ENCODE measurements at regions not wholly inside any gene's neighbourhood (a gene's known extent, or its start where the extent isn't known, plus 50 kb on each side); places are given as distances from the start of the nearest gene placed in this dataset.
"Not testable (repeated sequence)": the region's sequence is repeated elsewhere in the genome, so short reads cannot be mapped to it uniquely, and the experiment has no call there.

DNA sequence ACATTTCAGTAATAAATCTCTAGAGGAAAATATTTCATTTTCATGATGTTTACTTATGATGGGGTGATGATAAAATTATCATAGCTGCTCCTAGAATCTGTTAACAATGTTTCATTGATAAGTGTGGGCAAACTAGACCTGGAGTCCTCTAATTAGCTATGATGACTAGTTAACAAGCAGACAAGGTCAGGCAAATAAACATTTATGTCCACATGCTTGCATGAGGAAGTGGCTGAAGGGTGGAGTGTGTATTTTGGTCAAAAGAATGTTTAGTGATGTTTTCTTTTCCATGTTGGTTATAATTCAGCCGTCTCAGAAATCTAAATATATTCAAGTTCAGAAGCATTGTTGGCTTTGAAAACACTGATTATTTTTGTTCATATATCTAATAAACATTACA lies 99.9 kb upstream of the FN1 start:
- POLR2A ChIA-PET (ENCODE audit: unreplicated experiment), result no interaction called here
- no peaks in the 10 kb centered on the region for H3F3A ChIP-seq (ENCODE audit: low read length, unreplicated experiment)
- BruUV-seq (replicated peaks), result no TSS peak
- H4K20me1 ChIP-seq (ENCODE audit: low read length), result no peaks in the 10 kb centered on the region
- H3K79me2 ChIP-seq (ENCODE audit: low read length), result no peaks in the 10 kb centered on the region
- TF ChIP-seq, protein P1, sequence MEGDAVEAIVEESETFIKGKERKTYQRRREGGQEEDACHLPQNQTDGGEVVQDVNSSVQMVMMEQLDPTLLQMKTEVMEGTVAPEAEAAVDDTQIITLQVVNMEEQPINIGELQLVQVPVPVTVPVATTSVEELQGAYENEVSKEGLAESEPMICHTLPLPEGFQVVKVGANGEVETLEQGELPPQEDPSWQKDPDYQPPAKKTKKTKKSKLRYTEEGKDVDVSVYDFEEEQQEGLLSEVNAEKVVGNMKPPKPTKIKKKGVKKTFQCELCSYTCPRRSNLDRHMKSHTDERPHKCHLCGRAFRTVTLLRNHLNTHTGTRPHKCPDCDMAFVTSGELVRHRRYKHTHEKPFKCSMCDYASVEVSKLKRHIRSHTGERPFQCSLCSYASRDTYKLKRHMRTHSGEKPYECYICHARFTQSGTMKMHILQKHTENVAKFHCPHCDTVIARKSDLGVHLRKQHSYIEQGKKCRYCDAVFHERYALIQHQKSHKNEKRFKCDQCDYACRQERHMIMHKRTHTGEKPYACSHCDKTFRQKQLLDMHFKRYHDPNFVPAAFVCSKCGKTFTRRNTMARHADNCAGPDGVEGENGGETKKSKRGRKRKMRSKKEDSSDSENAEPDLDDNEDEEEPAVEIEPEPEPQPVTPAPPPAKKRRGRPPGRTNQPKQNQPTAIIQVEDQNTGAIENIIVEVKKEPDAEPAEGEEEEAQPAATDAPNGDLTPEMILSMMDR (conservative IDR thresholded peaks at IDR 0.05; ENCODE audit: low read depth, low read length), result no peak
- TF ChIP-seq EZH2phosphoT487 (IDR thresholded peaks at IDR 0.05; ENCODE audit: borderline replicate concordance, low read length) (no peak), EZH2 (IDR thresholded peaks at IDR 0.05; ENCODE audit: low read length, unreplicated experiment) (no peak)
- H3K9me3 ChIP-seq (ENCODE audit: low read length), result no peaks in the 10 kb centered on the region
- H3K27ac ChIP-seq (ENCODE audit: low read length), result peak overlapping the region; percentile 59
- CTCF ChIA-PET, result interaction anchor here (0.6 to 1.1 kb wide), 2 partner anchors 293 to 344 kb away, joined by 3 read pairs; no protein-coding TSS in a partner anchor
- peak overlapping the region; percentile 36 for H3K4me2 ChIP-seq (ENCODE audit: low read length)
- H2AFZ ChIP-seq (ENCODE audit: low read length), result no peak overlapping the region
- ATAC-seq (peak; percentile 65), DNase-seq (peak; percentile 61)
- no peak overlapping the region for H3K4me3 ChIP-seq (ENCODE audit: low read length)
- no peaks in the 10 kb centered on the region for H3K36me3 ChIP-seq (ENCODE audit: low read depth, low read length)
- H3K9me2 ChIP-seq (replicated peaks; ENCODE audit: low read length), result no peaks in the 10 kb centered on the region
- no peaks in the 10 kb centered on the region for H3K27me3 ChIP-seq (ENCODE audit: low read length)
- no peak overlapping the region; the same call in 1 of the 2 replicates for H3K9ac ChIP-seq (ENCODE audit: low read length)
- intact Hi-C loops (cut with micrococcal nuclease), result loop anchor here (1.0 to 10.0 kb wide), 7 partner anchors 67 to 292 kb away; partner anchors contain the start of gene ATIC
- peaks cover 51% of the 10 kb centered on the region for H3K4me1 ChIP-seq (ENCODE audit: insufficient read depth, low read length)

DNA sequence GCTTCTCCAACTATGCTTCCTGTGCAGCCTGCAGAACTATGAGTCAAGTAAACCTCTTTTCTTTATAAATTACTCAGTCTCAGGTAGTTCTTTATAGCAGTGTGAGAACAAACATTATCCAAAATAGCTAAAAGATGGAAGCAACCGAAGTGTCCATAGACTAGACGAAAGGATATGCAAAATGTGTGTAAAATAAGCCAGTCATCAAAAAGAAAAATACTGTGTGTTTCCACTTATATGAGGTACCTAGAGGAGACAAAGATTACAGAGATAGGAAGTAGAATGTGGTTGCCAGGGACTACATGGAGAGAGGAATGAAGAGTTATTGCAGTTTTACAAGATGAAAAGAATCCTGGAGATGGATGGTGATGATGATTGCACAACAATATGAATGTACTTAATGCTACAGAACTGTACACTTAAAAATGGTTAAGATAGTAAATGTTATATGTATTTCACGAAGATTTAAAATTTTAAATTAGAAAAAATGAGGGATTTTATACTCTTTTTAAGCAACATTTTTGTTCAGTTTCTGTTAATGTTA lies 99.3 kb upstream of the FN1 start:
- Histone ChIP-seq H3K79me2 (ENCODE audit: low read length) (no peaks in the 10 kb centered on the region), H3K4me1 (ENCODE audit: insufficient read depth, low read length) (peaks cover 51% of the 10 kb centered on the region), H3K4me3 (ENCODE audit: low read length) (no peak overlapping the region), H3K27ac (ENCODE audit: low read length) (peak overlapping the region; percentile 59), H3F3A (ENCODE audit: low read length, unreplicated experiment) (no peaks in the 10 kb centered on the region), H4K20me1 (ENCODE audit: low read length) (no peaks in the 10 kb centered on the region), H2AFZ (ENCODE audit: low read length) (no peak overlapping the region), H3K4me2 (ENCODE audit: low read length) (peak overlapping the region; percentile 36; the same call in 1 of the 2 replicates), H3K36me3 (ENCODE audit: low read depth, low read length) (no peaks in the 10 kb centered on the region), H3K9me2 (replicated peaks; ENCODE audit: low read length) (no peaks in the 10 kb centered on the region), H3K9me3 (ENCODE audit: low read length) (no peaks in the 10 kb centered on the region), H3K9ac (ENCODE audit: low read length) (peak overlapping the region; percentile 0; the same call in 1 of the 2 replicates), H3K27me3 (ENCODE audit: low read length) (no peaks in the 10 kb centered on the region)
- TF ChIP-seq, protein P1 (conservative IDR thresholded peaks at IDR 0.05; ENCODE audit: low read depth, low read length), result no peak
- no peak for TF ChIP-seq EZH2phosphoT487 (IDR thresholded peaks at IDR 0.05; ENCODE audit: borderline replicate concordance, low read length)
- no peak for TF ChIP-seq EZH2 (IDR thresholded peaks at IDR 0.05; ENCODE audit: low read length, unreplicated experiment)
- POLR2A ChIA-PET (ENCODE audit: unreplicated experiment), result no interaction called here
- ATAC-seq (peak; percentile 29), DNase-seq (peak; percentile 37)
- BruUV-seq (replicated peaks), result TSS peak; percentile 25
- intact Hi-C loops (cut with micrococcal nuclease), result loop anchor here (1.0 to 10.0 kb wide), 6 partner anchors 67 to 292 kb away; partner anchors contain the start of gene ATIC
- CTCF ChIA-PET, result interaction anchor here (1.1 kb wide), 1 partner anchor 293 kb away, joined by 3 read pairs; no protein-coding TSS in a partner anchor

DNA sequence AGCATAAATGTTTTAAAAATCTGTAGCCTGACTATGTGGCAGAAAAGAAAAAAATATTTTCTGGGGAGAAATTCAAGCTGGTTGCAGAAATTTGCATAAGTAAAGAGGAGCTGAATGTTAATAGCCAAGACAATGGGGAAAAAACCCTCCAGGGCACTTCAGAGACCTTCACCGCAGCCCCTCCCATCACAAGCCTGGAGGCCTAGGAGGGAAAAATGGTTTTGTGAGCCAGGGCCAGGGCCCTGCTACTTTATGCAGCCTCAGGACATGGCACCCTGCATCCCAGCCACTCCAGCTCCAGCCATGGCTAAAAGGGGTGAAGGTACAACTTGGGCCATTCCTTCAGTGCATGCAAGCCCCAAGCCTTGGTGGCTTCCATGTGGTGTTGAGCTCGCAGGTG lies 97.8 kb upstream of the FN1 start:
- H3K27me3 ChIP-seq (ENCODE audit: low read length); H3K9me3 ChIP-seq (ENCODE audit: low read length); H3F3A ChIP-seq (ENCODE audit: low read length, unreplicated experiment); CTCF ChIA-PET; H3K4me3 ChIP-seq (ENCODE audit: low read length); ATAC-seq; H3K4me2 ChIP-seq (ENCODE audit: low read length); H3K9me2 ChIP-seq (replicated peaks; ENCODE audit: low read length); H4K20me1 ChIP-seq (ENCODE audit: low read length); H3K27ac ChIP-seq (ENCODE audit: low read length); H3K79me2 ChIP-seq (ENCODE audit: low read length); H3K9ac ChIP-seq (ENCODE audit: low read length); H2AFZ ChIP-seq (ENCODE audit: low read length); POLR2A ChIA-PET (ENCODE audit: unreplicated experiment); H3K36me3 ChIP-seq (ENCODE audit: low read depth, low read length); DNase-seq; BruUV-seq (replicated peaks): not testable (repeated sequence)
- intact Hi-C loops (cut with micrococcal nuclease), result loop anchor here (10.0 kb wide), 1 partner anchor 219 kb away; the partner anchor contains the start of gene ATIC
- H3K4me1 ChIP-seq (ENCODE audit: insufficient read depth, low read length), result peaks cover 62% of the 10 kb centered on the region
